ENCODE measurements at regions not wholly inside any gene's neighbourhood (a gene's known extent, or its start where the extent isn't known, plus 50 kb on each side); places are given as distances from the start of the nearest gene placed in this dataset.
A peak's percentile ranks its signal among the peaks of the same experiment; 100 is the strongest.

DNA sequence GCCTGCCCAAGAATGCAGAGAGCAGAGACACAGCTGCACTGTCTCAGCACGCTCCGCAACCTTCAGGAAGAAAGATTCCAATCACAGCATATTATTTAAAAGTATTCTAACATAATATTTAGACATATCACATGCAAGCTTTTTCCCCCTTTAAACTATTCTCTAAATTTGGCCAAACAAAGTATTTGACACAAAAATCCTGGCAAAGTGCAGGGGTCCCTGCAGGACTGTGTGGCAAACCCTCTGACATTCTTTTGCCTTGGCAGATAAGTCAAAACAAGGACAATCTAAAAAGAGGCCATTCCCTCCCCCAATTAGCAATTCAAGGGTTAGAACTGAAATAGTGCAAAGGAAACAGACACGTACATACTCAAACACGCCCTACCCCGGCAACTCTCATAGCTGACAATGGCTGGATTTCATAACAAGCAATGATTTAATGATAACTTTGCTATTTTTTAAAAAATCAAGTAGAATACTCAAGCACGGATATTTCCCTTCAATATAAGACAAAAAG is 225.3 kb downstream of the MRPL39 start:
- DNase-seq (ENCODE audit: low read depth), result no peak

- no peak for DNase-seq (ENCODE audit: low read depth)
Measured at GRCh38 chr21:25375675-25376074, 231.6 kb downstream of the MRPL39 start.

GRCh38 chr21:25373126-25374082 is 233.9 kb downstream of the MRPL39 start:
- no peak for DNase-seq (ENCODE audit: low read depth)

- DNase-seq (ENCODE audit: low read depth), result no peak
Measured at GRCh38 chr21:25371841-25372425, 235.3 kb downstream of the MRPL39 start.

GRCh38 chr21:25370311-25370744 is 237.0 kb downstream of the MRPL39 start:
- DNase-seq (ENCODE audit: low read depth), result peak; percentile 96

DNA sequence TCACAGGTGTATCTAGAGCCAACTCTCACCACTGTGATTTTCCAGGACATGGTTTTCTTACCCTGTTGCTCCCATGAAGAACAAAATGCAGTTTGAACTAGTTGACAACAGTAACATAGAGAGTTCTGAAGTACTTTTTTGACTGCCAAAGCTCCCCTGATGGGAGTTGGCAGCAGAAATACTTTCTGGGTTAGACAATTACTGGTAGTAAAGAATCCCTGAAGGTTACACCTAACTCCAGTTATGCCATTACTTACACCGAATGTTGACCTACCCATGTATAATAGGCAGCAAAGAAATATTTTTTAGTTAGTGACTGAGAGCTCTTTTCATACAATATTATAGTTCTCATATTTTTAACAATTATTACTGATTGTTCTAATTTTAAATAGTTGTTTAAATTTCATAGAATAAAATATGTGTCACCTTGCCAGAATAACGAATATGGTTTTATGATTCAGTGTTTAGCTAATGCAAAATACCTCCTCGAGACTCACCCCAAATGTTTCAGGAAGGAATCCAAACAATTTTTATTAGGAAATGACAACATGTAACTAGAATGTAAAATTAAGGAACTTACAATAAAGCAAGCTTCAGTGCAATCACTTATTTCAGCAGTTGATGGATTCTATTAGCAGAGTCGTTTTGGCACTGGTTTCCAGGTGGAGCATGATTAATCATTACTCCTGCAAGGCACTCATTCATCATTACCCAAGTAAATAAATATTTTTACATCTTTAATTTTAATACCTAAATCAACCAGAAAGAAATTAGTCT is 237.6 kb downstream of the MRPL39 start:
- peak; percentile 4 for DNase-seq (ENCODE audit: low read depth)

GRCh38 chr21:25368531-25368930 is 238.8 kb downstream of the MRPL39 start:
- no peak for DNase-seq (ENCODE audit: low read depth)

- DNase-seq (ENCODE audit: low read depth), result no peak
Measured at GRCh38 chr21:25366116-25366515, 241.2 kb downstream of the MRPL39 start.

DNA sequence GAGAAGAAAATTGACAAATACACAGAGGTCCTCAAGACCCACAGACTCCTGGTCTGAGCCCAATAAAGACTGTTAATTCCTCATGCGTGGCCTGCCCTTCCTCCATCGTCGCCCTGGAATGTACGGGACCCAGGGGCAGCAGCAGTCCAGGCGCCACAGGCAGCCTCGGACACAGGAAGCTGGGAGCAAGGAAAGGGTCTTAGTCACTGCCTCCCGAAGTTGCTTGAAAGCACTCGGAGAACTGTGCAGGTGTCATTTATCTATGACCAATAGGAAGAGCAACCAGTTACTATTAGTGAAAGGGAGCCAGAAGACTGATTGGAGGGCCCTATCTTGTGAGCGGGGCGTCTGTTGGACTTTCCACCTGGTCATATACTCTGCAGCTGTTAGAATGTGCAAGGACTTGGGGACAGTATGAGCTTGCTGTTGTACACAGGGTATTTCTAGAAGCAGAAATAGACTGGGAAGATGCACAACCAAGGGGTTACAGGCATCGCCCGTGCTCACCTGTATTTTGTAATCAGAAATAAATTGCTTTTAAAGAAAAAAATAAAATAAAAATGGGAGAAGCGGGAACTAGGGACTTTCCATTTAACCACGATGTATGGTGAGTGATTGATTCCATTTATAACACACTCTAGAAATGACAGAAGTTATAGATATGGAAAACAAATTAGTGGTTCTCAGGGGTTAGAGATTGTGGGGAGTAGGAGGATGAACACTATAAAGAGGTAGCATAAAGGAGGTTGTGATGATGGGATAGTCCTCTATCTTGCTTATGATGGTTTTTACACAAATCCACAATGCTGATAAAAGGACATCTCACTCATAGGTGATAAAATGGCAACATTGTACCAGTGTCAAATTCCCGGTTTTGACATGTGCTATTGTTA is 244.7 kb downstream of the MRPL39 start:
- DNase-seq (ENCODE audit: low read depth), result no peak

GRCh38 chr21:25361765-25362164 is 245.5 kb downstream of the MRPL39 start:
- no peak for DNase-seq (ENCODE audit: low read depth)

DNA sequence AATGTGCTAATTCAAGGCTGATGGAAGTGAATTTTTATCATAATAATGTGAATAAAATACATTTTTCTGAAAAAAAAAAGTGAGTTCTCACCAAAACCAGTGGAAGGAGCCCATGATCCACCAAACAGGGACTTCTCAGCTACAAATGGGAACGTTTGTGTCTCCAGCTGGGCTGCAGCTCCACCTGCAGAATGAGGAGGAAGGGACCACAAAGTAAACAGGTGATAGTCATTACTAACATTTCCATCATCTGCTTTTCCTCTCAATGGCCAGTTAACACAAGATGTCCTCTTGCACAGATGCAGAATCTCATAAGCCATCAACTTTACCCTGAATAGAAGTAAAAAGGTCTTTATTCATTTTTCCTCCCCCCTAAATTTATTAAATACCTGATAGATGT is 246.2 kb downstream of the MRPL39 start:
- DNase-seq (ENCODE audit: low read depth), result no peak

GRCh38 chr21:25360593-25360992 is 246.7 kb downstream of the MRPL39 start:
- DNase-seq (ENCODE audit: low read depth), result no peak

- DNase-seq (ENCODE audit: low read depth), result no peak
Measured at GRCh38 chr21:25359724-25360123, 247.6 kb downstream of the MRPL39 start.

DNA sequence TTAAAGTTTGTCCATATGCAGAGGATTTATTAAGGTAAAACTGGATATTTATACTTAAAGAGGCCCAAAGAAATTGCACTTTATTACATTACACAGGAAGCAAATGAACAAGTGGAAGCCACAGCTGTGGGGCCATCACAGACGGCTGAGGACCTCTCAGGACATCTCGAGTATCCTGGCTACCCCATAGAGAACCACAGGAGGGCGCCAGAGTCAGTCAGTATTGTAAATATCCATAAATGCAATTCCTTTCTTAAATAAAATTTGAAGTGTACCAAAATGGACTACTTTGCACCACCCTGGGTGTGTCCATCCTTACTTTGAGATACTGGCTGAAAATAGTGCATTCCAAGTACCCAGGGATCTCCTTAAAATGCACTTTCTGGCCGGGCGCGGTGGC is 257.2 kb downstream of the MRPL39 start:
- DNase-seq (ENCODE audit: low read depth), result peak; percentile 17

- DNase-seq (ENCODE audit: low read depth), result no peak
Measured at GRCh38 chr21:25343774-25344545, 263.3 kb downstream of the MRPL39 start.

DNA sequence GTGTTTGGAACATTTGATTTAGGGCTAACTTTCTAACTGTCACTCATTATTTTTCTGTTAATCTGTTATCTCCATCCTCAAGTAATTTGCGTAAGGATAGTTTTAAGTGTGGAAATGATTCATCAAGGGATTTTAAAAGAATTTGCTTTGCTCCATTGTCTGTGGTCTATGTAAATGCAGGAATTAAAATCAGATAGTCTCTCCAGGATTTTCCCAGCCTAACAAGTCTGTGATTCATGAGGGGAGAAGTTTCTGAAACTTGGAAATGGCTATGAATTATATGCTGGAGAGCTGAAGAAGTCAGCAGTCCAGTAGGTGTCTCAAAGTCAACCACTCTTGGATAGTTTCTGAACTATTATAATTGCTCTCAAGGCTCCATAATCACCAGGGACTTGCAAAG is 264.5 kb downstream of the MRPL39 start:
- peak; percentile 7 for DNase-seq (ENCODE audit: low read depth)

GRCh38 chr21:25341981-25342380 is 265.3 kb downstream of the MRPL39 start:
- DNase-seq (ENCODE audit: low read depth), result no peak

GRCh38 chr21:25338415-25338814 is 268.9 kb downstream of the MRPL39 start:
- DNase-seq (ENCODE audit: low read depth), result no peak

- DNase-seq (ENCODE audit: low read depth), result peak; percentile 30
Measured at GRCh38 chr21:25334046-25334730, 273.1 kb downstream of the MRPL39 start.
